Skeletal muscle satellite cell (primary cell): ENCODE measurements at regions not wholly inside any gene's neighbourhood (a gene's known extent, or its start where the extent isn't known, plus 50 kb on each side); places are given as distances from the start of the nearest gene placed in this dataset. TPM values are rescaled to one million over a fixed set of nuclear protein-coding genes. Genes with fewer than 3 reads are reported as not detected.
"Not testable (repeated sequence)": the region's sequence is repeated elsewhere in the genome, so short reads cannot be mapped to it uniquely, and the experiment has no call there.

Experiments
- H3K27me3 ChIP-seq: 2 replicates; pipeline ENCODE4 v1.7.0; 2013; ENCODE audit warnings: low read length; ENCODE audit not compliant: control insufficient read depth, insufficient read depth
- H3K36me3 ChIP-seq: 2 replicates; pipeline ENCODE4 v1.7.0; 2013; ENCODE audit warnings: mild to moderate bottlenecking, control low read depth, low read length; ENCODE audit not compliant: insufficient read depth
- H3K4me1 ChIP-seq: 2 replicates; pipeline ENCODE4 v1.7.0; 2013; ENCODE audit warnings: low read length; ENCODE audit not compliant: control insufficient read depth, insufficient read depth
- H3K4me2 ChIP-seq: 2 replicates; pipeline ENCODE4 v1.7.0; 2013; ENCODE audit warnings: mild to moderate bottlenecking, low read length
- H3K4me3 ChIP-seq: 2 replicates; pipeline ENCODE4 v1.7.0; 2013; ENCODE audit warnings: low read length
- H3K9ac ChIP-seq: 2 replicates; pipeline ENCODE4 v1.7.0; 2013; ENCODE audit warnings: mild to moderate bottlenecking, low read depth, low read length, moderate library complexity
- H3K9me3 ChIP-seq: replicated peaks from 2 replicates; pipeline ENCODE4 v1.7.0; 2013; ENCODE audit warnings: mild to moderate bottlenecking, control low read depth, low read length
- small RNA-seq: library from RNA; depleted of rRNA; stranded (forward); fragments of <200 nt; gene quantifications from one replicate; pipeline ENCODE3, GENCODE V24; 2012

GRCh38 chr12:91256411-91256810 lies 73.8 kb upstream of the DCN start:
- Histone ChIP-seq H3K4me3 (no peak overlapping the region), H3K36me3 (no peaks in the 10 kb centered on the region), H3K4me2 (no peak overlapping the region), H3K27me3 (no peaks in the 10 kb centered on the region), H3K4me1 (no peaks in the 10 kb centered on the region), H3K9me3 (no peaks in the 10 kb centered on the region), H3K9ac (no peak overlapping the region)

DNA sequence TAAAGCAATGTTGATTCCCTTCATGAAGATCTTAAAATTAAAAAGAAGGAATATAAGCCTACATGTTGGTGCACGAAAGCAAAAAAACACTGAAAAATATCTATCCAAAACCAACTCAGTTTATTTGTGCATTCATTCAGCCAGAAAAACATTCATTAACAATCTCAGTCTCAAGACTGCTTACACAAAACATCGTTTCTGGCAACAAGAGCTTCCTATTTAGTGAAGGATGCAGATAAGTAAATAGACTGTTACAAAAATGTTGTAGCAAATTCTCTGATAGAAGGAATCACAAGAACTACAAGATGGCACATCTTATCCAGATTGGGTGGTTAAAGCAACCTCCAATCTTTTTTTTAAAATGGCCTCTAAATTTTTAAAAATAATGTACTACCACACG lies 69.7 kb upstream of the DCN start:
- Histone ChIP-seq H3K4me2 (no peak overlapping the region), H3K4me3 (no peak overlapping the region), H3K36me3 (no peaks in the 10 kb centered on the region), H3K9me3 (no peaks in the 10 kb centered on the region), H3K4me1 (peaks cover 6% of the 10 kb centered on the region), H3K27me3 (no peaks in the 10 kb centered on the region), H3K9ac (no peak overlapping the region)

- no peak overlapping the region for H3K9ac ChIP-seq
- H3K9me3 ChIP-seq, result no peaks in the 10 kb centered on the region
- H3K27me3 ChIP-seq, result no peaks in the 10 kb centered on the region
- no peaks in the 10 kb centered on the region for H3K36me3 ChIP-seq
- H3K4me2 ChIP-seq, result no peak overlapping the region
- H3K4me3 ChIP-seq, result no peak overlapping the region
- H3K4me1 ChIP-seq, result peaks cover 6% of the 10 kb centered on the region
Measured at GRCh38 chr12:91250273-91250665, 67.7 kb upstream of the DCN start.

DNA sequence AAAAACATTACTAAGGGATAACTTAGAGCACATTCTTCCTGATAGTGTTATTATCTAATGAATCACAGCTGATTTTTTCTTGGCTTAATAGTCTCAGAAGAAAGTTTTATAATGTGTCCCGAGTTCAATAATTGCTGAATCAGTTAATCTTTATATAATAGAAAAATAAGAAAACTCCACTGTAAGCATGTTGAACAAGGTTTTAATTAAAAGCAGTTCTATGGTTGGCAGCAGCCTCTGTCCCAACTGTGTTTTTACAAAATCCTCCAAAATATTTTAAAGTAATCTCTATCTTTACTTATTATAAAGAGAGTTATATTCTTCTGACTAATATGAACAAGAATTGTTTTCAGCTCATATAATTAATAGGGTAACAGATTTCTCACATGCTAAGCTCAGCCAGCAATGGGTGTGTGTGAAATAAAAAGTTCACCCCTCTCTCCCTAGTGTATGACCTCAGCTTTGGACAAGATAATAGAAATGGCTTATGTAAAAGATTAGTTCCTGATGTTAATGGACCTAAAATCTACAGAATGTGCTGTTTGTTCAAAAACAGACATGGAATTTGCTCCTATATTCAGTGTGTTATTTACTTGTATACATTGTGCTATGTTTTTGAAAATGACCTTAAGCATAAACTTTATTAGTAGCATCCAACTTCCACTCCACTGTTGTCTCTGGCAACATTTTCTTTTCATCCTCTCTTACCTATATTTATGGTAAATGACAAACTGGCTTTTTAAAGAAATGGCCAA lies 67.1 kb upstream of the DCN start:
- Histone ChIP-seq H3K9ac (no peak overlapping the region), H3K27me3 (no peaks in the 10 kb centered on the region), H3K9me3 (no peaks in the 10 kb centered on the region), H3K4me2 (no peak overlapping the region), H3K4me3 (no peak overlapping the region), H3K36me3 (no peaks in the 10 kb centered on the region), H3K4me1 (peaks cover 6% of the 10 kb centered on the region)

- Histone ChIP-seq H3K9me3 (no peaks in the 10 kb centered on the region), H3K36me3 (no peaks in the 10 kb centered on the region), H3K4me1 (peaks cover 6% of the 10 kb centered on the region), H3K4me3 (no peak overlapping the region), H3K4me2 (no peak overlapping the region), H3K27me3 (no peaks in the 10 kb centered on the region), H3K9ac (no peak overlapping the region)
Measured at GRCh38 chr12:91249054-91249453, 66.4 kb upstream of the DCN start.

- H3K27me3 ChIP-seq, H3K36me3 ChIP-seq, H3K9me3 ChIP-seq, H3K4me3 ChIP-seq, H3K4me2 ChIP-seq, H3K4me1 ChIP-seq, H3K9ac ChIP-seq: not testable (repeated sequence)
Measured at GRCh38 chr12:91243177-91243576, 60.6 kb upstream of the DCN start.

- Histone ChIP-seq H3K27me3 (no peaks in the 10 kb centered on the region), H3K4me1 (no peaks in the 10 kb centered on the region), H3K9ac (no peak overlapping the region), H3K9me3 (no peaks in the 10 kb centered on the region), H3K4me3 (no peak overlapping the region), H3K36me3 (no peaks in the 10 kb centered on the region), H3K4me2 (no peak overlapping the region)
Measured at GRCh38 chr12:91241756-91242155, 59.1 kb upstream of the DCN start.

GRCh38 chr12:91240386-91241095 lies 57.9 kb upstream of the DCN start:
- Histone ChIP-seq H3K4me2 (no peak overlapping the region), H3K4me3 (no peak overlapping the region), H3K9ac (no peak overlapping the region), H3K36me3 (no peaks in the 10 kb centered on the region), H3K4me1 (no peaks in the 10 kb centered on the region), H3K27me3 (no peaks in the 10 kb centered on the region), H3K9me3 (no peaks in the 10 kb centered on the region)

- Histone ChIP-seq H3K4me3 (no peak overlapping the region), H3K27me3 (no peaks in the 10 kb centered on the region), H3K36me3 (no peaks in the 10 kb centered on the region), H3K9ac (no peak overlapping the region), H3K4me2 (no peak overlapping the region), H3K9me3 (no peaks in the 10 kb centered on the region), H3K4me1 (no peaks in the 10 kb centered on the region)
Measured at GRCh38 chr12:91239481-91239880, 56.9 kb upstream of the DCN start.

Small RNAs in the stretch of these regions (small RNA-seq; reads per million reads assigned to genes)
- gene AC090049.2 (not detected), gene RF02110 (not detected)
